A549 (cell line): ENCODE measurements at regions not wholly inside any gene's neighbourhood (a gene's known extent, or its start where the extent isn't known, plus 50 kb on each side); places are given as distances from the start of the nearest gene placed in this dataset.

Source experiments
- ATAC-seq, 2 experiments: fragments of 200-7000 bp in 1 of 2; fragments of >200 bp in 1 of 2; cut with Nextera tagmentation in 1 of 2; cut with Tn5 transposase in 1 of 2; 3 replicates each; pipeline versions ENCODE4 v1.8.0 to v1.9.1; 2018 to 2020; ENCODE audit warnings: mild to moderate bottlenecking in 1 of 2, moderate library complexity in 1 of 2
- CTCF ChIA-PET: fragments of 300-600 bp; sonication (Branson Sonifier 250); formaldehyde crosslinking; extraction: SDS; loops from one replicate; lab custom pipeline; 2021; ENCODE audit warnings: antibody characterized with exemption, inconsistent platforms; lab: Yijun Ruan, JAX
- POLR2A ChIA-PET: fragments of 350-600 bp; formaldehyde crosslinking; extraction: SDS; loops from one replicate; lab custom pipeline; 2021; ENCODE audit warnings: antibody characterized with exemption, inconsistent platforms; lab: Yijun Ruan, JAX
- DNase-seq, 2 experiments: peaks; one replicate each; pipeline versions ENCODE4 v3.0.0 to v3.0.0-alpha.2; 2011 to 2016; ENCODE audit warnings: low read depth in 1 of 2, low spot score in 1 of 2
- FAIRE-seq: peaks from 2 replicates; lab custom pipeline; 2011; peaks lifted over from hg19 to GRCh38; lab: Jason Lieb, UNC
- H3K27ac ChIP-seq, 2 experiments: fragments of >200 bp; sonication (Bioruptor Twin); formaldehyde crosslinking; 3 replicates each; pipeline ENCODE4 v1.5.1; 2016 to 2017
- H3K4me1 ChIP-seq: fragments of >200 bp; sonication (Bioruptor Twin); formaldehyde crosslinking; 3 replicates; pipeline ENCODE4 v1.6.1; 2016
- H3K4me2 ChIP-seq: fragments of >200 bp; sonication (Bioruptor Twin); formaldehyde crosslinking; 3 replicates; pipeline ENCODE4 v1.6.1; 2016
- H3K4me3 ChIP-seq: fragments of >200 bp; sonication (Bioruptor Twin); formaldehyde crosslinking; 3 replicates; pipeline ENCODE4 v1.5.1; 2016
- H3K9me3 ChIP-seq: fragments of >200 bp; sonication (Bioruptor Twin); formaldehyde crosslinking; 3 replicates; pipeline ENCODE4 v1.6.1; 2016
- BHLHE40 ChIP-seq: IDR thresholded peaks from 2 replicates; pipeline ENCODE4 v1.6.1; 2012; ENCODE audit warnings: low read depth, low read length, inconsistent platforms
- CBX2 ChIP-seq: fragments of 200-600 bp; sonication (generic); IDR thresholded peaks from 2 replicates; pipeline ENCODE4 v1.6.1; 2016; ENCODE audit warnings: low read depth, mild to moderate bottlenecking, borderline replicate concordance
- CBX8 ChIP-seq: fragments of 200-600 bp; sonication (generic); IDR thresholded peaks from 2 replicates; pipeline ENCODE4 v1.6.1; 2016
- CHD2 ChIP-seq: fragments of 150-350 bp; IDR thresholded peaks from 2 replicates; pipeline ENCODE4 v1.6.1; 2014; ENCODE audit warnings: low read length; ENCODE audit not compliant: partially characterized antibody
- CTCF ChIP-seq: fragments of >200 bp; sonication (Bioruptor Twin); formaldehyde crosslinking; IDR thresholded peaks from 3 replicates; pipeline ENCODE4 v1.5.1; 2016
- E2F6 ChIP-seq: IDR thresholded peaks from 2 replicates; pipeline ENCODE4 v1.6.1; 2012; ENCODE audit warnings: low read depth, borderline replicate concordance
- ELK1 ChIP-seq: fragments of 150-350 bp; IDR thresholded peaks from 2 replicates; pipeline ENCODE4 v1.6.1; 2014; ENCODE audit warnings: low read depth, mild to moderate bottlenecking, low read length
- EP300 ChIP-seq, 2 experiments: fragments of >200 bp; sonication (Bioruptor Twin); formaldehyde crosslinking; IDR thresholded peaks; 2 replicates in 1 of 2; 3 replicates in 1 of 2; pipeline ENCODE4 v1.6.1; 2016 to 2017
- FOSB ChIP-seq: fragments of 250-450 bp; sonication (Bioruptor Pico); IDR thresholded peaks from 2 replicates; pipeline ENCODE4 v1.5.0; 2020; ENCODE audit warnings: mild to moderate bottlenecking, moderate library complexity
- FOXS1 ChIP-seq: fragments of 250-450 bp; sonication (Bioruptor Pico); IDR thresholded peaks from 2 replicates; pipeline ENCODE4 v1.5.0; 2020; ENCODE audit warnings: mild to moderate bottlenecking, moderate library complexity
- GATA3 ChIP-seq: IDR thresholded peaks from 2 replicates; pipeline ENCODE4 v1.6.1; 2012; ENCODE audit warnings: borderline replicate concordance
- HDAC2 ChIP-seq: fragments of 200-600 bp; sonication (generic); IDR thresholded peaks from 2 replicates; pipeline ENCODE4 v1.6.1; 2016
- HES2 ChIP-seq: fragments of >200 bp; sonication (Bioruptor Twin); formaldehyde crosslinking; IDR thresholded peaks from 2 replicates; pipeline ENCODE4 v1.6.1; 2016
- HOXB5 ChIP-seq: fragments of 250-450 bp; sonication (Bioruptor Pico); IDR thresholded peaks from 2 replicates; pipeline ENCODE4 v1.5.0; 2020; ENCODE audit warnings: mild to moderate bottlenecking, moderate library complexity
- JUN ChIP-seq, 2 experiments: fragments of >200 bp; sonication (Bioruptor Twin); formaldehyde crosslinking; IDR thresholded peaks; 2 replicates in 1 of 2; 3 replicates in 1 of 2; pipeline ENCODE4 v1.6.1; 2016 to 2017
- JUNB ChIP-seq: fragments of >200 bp; sonication (Bioruptor Twin); formaldehyde crosslinking; IDR thresholded peaks from 2 replicates; pipeline ENCODE4 v1.6.1; 2016
- KDM5A ChIP-seq: fragments of 200-600 bp; sonication (generic); IDR thresholded peaks from 2 replicates; pipeline ENCODE4 v1.6.1; 2016; ENCODE audit warnings: antibody characterized with exemption, mild to moderate bottlenecking
- MAFK ChIP-seq: fragments of 450-650 bp; IDR thresholded peaks from 2 replicates; pipeline ENCODE4 v1.6.1; 2014; ENCODE audit not compliant: partially characterized antibody
- MAZ ChIP-seq: fragments of 150-350 bp; IDR thresholded peaks from 2 replicates; pipeline ENCODE4 v1.6.1; 2014; ENCODE audit warnings: antibody characterized with exemption, low read depth, low read length, borderline replicate concordance
- NFE2L2 ChIP-seq: fragments of 150-350 bp; conservative IDR thresholded peaks from 2 replicates; pipeline ENCODE4 v1.6.1; 2014; ENCODE audit warnings: low read length
- NPAS2 ChIP-seq: fragments of 250-450 bp; sonication (Bioruptor Pico); IDR thresholded peaks from 2 replicates; pipeline ENCODE4 v1.8.0; 2022; ENCODE audit warnings: mild to moderate bottlenecking, moderate library complexity, borderline replicate concordance
- NR3C1 ChIP-seq: fragments of >200 bp; sonication (Bioruptor Twin); formaldehyde crosslinking; IDR thresholded peaks from 3 replicates; pipeline ENCODE4 v1.6.1; 2017
- PBX3 ChIP-seq: IDR thresholded peaks from 2 replicates; pipeline ENCODE4 v1.6.1; 2012
- PHF8 ChIP-seq: fragments of 200-600 bp; sonication (generic); IDR thresholded peaks from 2 replicates; pipeline ENCODE4 v1.6.1; 2016; ENCODE audit warnings: low read depth, mild to moderate bottlenecking, antibody characterized with exemption, moderate library complexity, borderline replicate concordance
- POLR2A ChIP-seq: IDR thresholded peaks from 2 replicates; pipeline ENCODE4 v1.6.1; 2012; ENCODE audit warnings: mild to moderate bottlenecking, low read length
- RARB ChIP-seq: fragments of 250-450 bp; sonication (Bioruptor Pico); IDR thresholded peaks from 2 replicates; pipeline ENCODE4 v1.8.0; 2021; ENCODE audit warnings: mild to moderate bottlenecking, moderate library complexity
- RCOR1 ChIP-seq: fragments of 150-350 bp; IDR thresholded peaks from 2 replicates; pipeline ENCODE4 v1.6.1; 2014; ENCODE audit warnings: antibody characterized with exemption, low read length, low read depth
- SMC3 ChIP-seq: fragments of >200 bp; sonication (Bioruptor Twin); formaldehyde crosslinking; IDR thresholded peaks from 3 replicates; pipeline ENCODE4 v1.6.1; 2018; ENCODE audit warnings: inconsistent platforms
- SREBF2 ChIP-seq: fragments of 450-650 bp; IDR thresholded peaks from 2 replicates; pipeline ENCODE4 v1.6.1; 2014; ENCODE audit warnings: mild to moderate bottlenecking, moderate library complexity
- ZFP36 ChIP-seq: fragments of 450-650 bp; IDR thresholded peaks from 2 replicates; pipeline ENCODE4 v1.6.1; 2014; ENCODE audit warnings: borderline replicate concordance; ENCODE audit not compliant: partially characterized antibody
- ZSCAN20 ChIP-seq: fragments of 250-450 bp; sonication (Bioruptor Pico); IDR thresholded peaks from 2 replicates; pipeline ENCODE4 v1.8.0; 2022; ENCODE audit warnings: mild to moderate bottlenecking, moderate library complexity
- WGBS: methylation state at CpG from one replicate; pipeline ENCODE4 v1.1.6; 2017; ENCODE audit errors: missing lambda C conversion rate; 5-methylcytosine and 5-hydroxymethylcytosine counted together
- TF ChIP-seq, protein P1 (sequence below): fragments of 450-650 bp; IDR thresholded peaks from 2 replicates; pipeline ENCODE4 v1.6.1; 2014; ENCODE audit warnings: antibody characterized with exemption

GRCh38 chr13:65725006-65725405, 1505.1 kb downstream of the PCDH9 start:
- 70% methylated on average over 3 of the region's 3 CpGs for WGBS
- CTCF ChIA-PET = no interaction called here
- DNase-seq = no peak
- no peak for FAIRE-seq
- Histone ChIP-seq H3K9me3 (no peaks in the 10 kb centered on the region), H3K4me2 (no peak overlapping the region), H3K4me3 (no peak overlapping the region)
- no peak for TF ChIP-seq SMC3
- no peak for TF ChIP-seq RARB (CRISPR knock-in tag)
- TF ChIP-seq SREBF2 = no peak
- no peak for TF ChIP-seq ZFP36
- TF ChIP-seq GATA3 = no peak
- TF ChIP-seq JUN (IDR thresholded peaks at IDR 0.05) = no peak
- TF ChIP-seq, all 56 proteins: peak for 0
- POLR2A ChIA-PET = no interaction called here
- H3K4me1 ChIP-seq = no peaks in the 10 kb centered on the region
- ATAC-seq = no peak
- no peak overlapping the region for H3K27ac ChIP-seq

- CTCF ChIA-PET = no interaction called here
- H3K4me3 ChIP-seq = no peak overlapping the region
- no peaks in the 10 kb centered on the region for H3K9me3 ChIP-seq
- no peaks in the 10 kb centered on the region for H3K4me1 ChIP-seq
- POLR2A ChIA-PET = no interaction called here
- no peak overlapping the region for H3K4me2 ChIP-seq
- FAIRE-seq (no peak), ATAC-seq (no peak), DNase-seq (no peak)
- 56% methylated on average over 4 of the region's 4 CpGs for WGBS
- TF ChIP-seq HOXB5 (CRISPR knock-in tag) (no peak), PHF8 (no peak), CBX8 (no peak), POLR2A (no peak), FOXS1 (CRISPR knock-in tag) (no peak), ELK1 (no peak), E2F6 (no peak), FOSB (CRISPR knock-in tag) (no peak), NPAS2 (CRISPR knock-in tag) (no peak), HES2 (no peak), PBX3 (no peak), JUNB (no peak), BHLHE40 (no peak), ZSCAN20 (no peak), CTCF (no peak), EP300 (IDR thresholded peaks at IDR 0.05) (no peak)
- H3K27ac ChIP-seq = no peak overlapping the region
Measured at GRCh38 chr13:65724226-65724625, 1505.9 kb downstream of the PCDH9 start.

GRCh38 chr13:65722506-65722905, 1507.6 kb downstream of the PCDH9 start:
- POLR2A ChIA-PET = no interaction called here
- no peak for TF ChIP-seq HOXB5 (CRISPR knock-in tag)
- no peak for TF ChIP-seq NR3C1
- no peak for TF ChIP-seq CHD2
- TF ChIP-seq NFE2L2 = no peak
- TF ChIP-seq RCOR1 = no peak
- TF ChIP-seq MAFK = no peak
- no peak for TF ChIP-seq MAZ
- TF ChIP-seq, protein P1, sequence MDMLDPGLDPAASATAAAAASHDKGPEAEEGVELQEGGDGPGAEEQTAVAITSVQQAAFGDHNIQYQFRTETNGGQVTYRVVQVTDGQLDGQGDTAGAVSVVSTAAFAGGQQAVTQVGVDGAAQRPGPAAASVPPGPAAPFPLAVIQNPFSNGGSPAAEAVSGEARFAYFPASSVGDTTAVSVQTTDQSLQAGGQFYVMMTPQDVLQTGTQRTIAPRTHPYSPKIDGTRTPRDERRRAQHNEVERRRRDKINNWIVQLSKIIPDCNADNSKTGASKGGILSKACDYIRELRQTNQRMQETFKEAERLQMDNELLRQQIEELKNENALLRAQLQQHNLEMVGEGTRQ = no peak
- TF ChIP-seq HDAC2 = no peak
- no peak for TF ChIP-seq FOXS1 (CRISPR knock-in tag)
- no peak for TF ChIP-seq KDM5A
- no peak for TF ChIP-seq GATA3
- no peak for TF ChIP-seq CBX2
- TF ChIP-seq, all 56 proteins: peak for 0
- CTCF ChIA-PET = no interaction called here

More at GRCh38 chr13:65722506-65722905, 1507.6 kb downstream of the PCDH9 start:
- ATAC-seq (no peak), DNase-seq (no peak), FAIRE-seq (no peak)
- H3K4me3 ChIP-seq = no peak overlapping the region
- no peak overlapping the region for H3K4me2 ChIP-seq
- H3K4me1 ChIP-seq = no peaks in the 10 kb centered on the region
- no peaks in the 10 kb centered on the region for H3K9me3 ChIP-seq
- H3K27ac ChIP-seq = no peak overlapping the region
- 68% methylated on average over 6 of the region's 6 CpGs for WGBS
